Vagina (tissue), 2 donors: ENCODE measurements at regions not wholly inside any gene's neighbourhood (a gene's known extent, or its start where the extent isn't known, plus 50 kb on each side); places are given as distances from the start of the nearest gene placed in this dataset.

ENCODE experiments used
- DNase-seq, 2 donors: peaks; one replicate each; pipeline ENCODE4 v3.0.0-alpha.2; 2017; ENCODE audit errors: extremely low spot score in 2 of 2
- H3K27ac ChIP-seq: fragments of 200-600 bp; sonication (generic); one replicate; pipeline ENCODE4 v1.5.1; 2019
- H3K27me3 ChIP-seq: fragments of 200-600 bp; sonication (generic); one replicate; pipeline ENCODE4 v1.5.1; 2019
- H3K36me3 ChIP-seq, 2 donors: fragments of 200-600 bp; sonication (generic); one replicate each; pipeline ENCODE4 v1.5.1; 2017 to 2019
- H3K4me1 ChIP-seq: fragments of 200-600 bp; sonication (generic); one replicate; pipeline ENCODE4 v1.5.1; 2019
- H3K4me3 ChIP-seq, 2 donors: fragments of 200-600 bp; sonication (generic); 1 replicate in 1 of 2; 2 replicates in 1 of 2; pipeline ENCODE4 v1.5.1; 2016 to 2019
- H3K9me3 ChIP-seq: fragments of 200-600 bp; sonication (generic); one replicate; pipeline ENCODE4 v1.5.1; 2019
- CTCF ChIP-seq, 3 experiments: fragments of 450-650 bp in 2 of 3; fragments of 200-600 bp in 1 of 3; sonication (generic) in 1 of 3; IDR thresholded peaks; one replicate each; pipeline ENCODE4 v1.5.1; 2017 to 2019; ENCODE audit warnings: antibody characterized with exemption in 3 of 3, mild to moderate bottlenecking in 2 of 3, moderate library complexity in 2 of 3
- POLR2A ChIP-seq, 2 donors: fragments of 450-650 bp; IDR thresholded peaks; one replicate each; pipeline ENCODE4 v1.6.1; 2017; ENCODE audit warnings: antibody characterized with exemption in 2 of 2, mild to moderate bottlenecking in 2 of 2, moderate library complexity in 2 of 2
- POLR2AphosphoS5 ChIP-seq, 2 donors: sonication (generic); formaldehyde crosslinking; IDR thresholded peaks; one replicate each; pipeline ENCODE4 v1.9.0; 2017; ENCODE audit warnings: antibody characterized with exemption in 2 of 2, mild to moderate bottlenecking in 2 of 2, low read depth in 1 of 2; ENCODE audit not compliant: insufficient read depth in 1 of 2
- intact Hi-C: fragments of 100-400 bp; cut with DNase I; formaldehyde crosslinking; loops from one replicate; pipeline ENCODE4 v1.15.1; 2023

DNA sequence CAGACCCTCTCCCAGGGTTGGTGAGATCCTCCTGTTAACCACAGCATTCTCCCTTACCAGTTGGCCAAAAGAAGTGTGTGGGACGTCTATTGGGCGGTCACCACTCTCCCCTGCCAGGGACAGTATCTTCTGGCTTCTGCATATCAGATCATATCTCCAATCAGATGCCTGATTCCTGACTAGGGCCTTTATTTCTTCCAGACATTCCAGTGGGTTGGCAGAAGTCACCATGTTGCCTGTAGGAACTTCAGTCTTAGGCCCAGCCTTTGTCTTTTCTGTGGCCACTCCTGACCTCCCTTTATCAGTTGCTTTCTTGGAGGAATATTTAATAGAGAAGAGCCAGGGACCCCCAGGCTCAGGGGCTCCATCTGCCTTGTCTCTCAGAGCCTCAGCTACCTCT, 130.4 kb upstream of the F3 start:
- no peaks in the 10 kb centered on the region for H3K9me3 ChIP-seq
- no peak overlapping the region for H3K4me3 ChIP-seq
- H3K4me1 ChIP-seq: no peaks in the 10 kb centered on the region
- H3K27ac ChIP-seq: no peak overlapping the region
- intact Hi-C loops: no loop called here
- no peak for DNase-seq
- H3K27me3 ChIP-seq: no peaks in the 10 kb centered on the region
- H3K36me3 ChIP-seq: no peaks in the 10 kb centered on the region
- TF ChIP-seq POLR2A (IDR thresholded peaks at IDR 0.05) (no peak), CTCF (IDR thresholded peaks at IDR 0.05) (no peak), POLR2AphosphoS5 (IDR thresholded peaks at IDR 0.05; ENCODE audit: insufficient read depth in 1 of 2, low read depth in 1 of 2) (no peak)

DNA sequence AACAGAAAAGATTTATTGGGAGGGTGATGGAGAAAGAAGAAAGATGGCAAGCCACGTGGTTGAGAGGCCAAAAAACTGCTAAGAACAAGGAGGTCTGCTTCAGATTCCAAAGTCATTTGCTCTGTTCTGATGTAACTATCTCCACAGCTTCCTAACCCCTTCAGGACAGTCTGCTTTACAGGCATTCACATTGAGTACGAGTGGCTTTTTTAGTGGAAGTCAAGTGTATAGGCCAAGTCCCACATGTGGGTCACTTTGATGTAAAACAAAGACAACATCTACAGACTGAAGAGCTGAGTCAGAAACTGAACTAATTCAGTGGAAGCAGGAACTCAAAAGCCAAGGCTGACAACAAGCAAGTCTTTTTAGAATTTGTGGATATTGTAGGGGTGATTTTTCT, 128.7 kb upstream of the F3 start:
- no peak for TF ChIP-seq CTCF (IDR thresholded peaks at IDR 0.05)
- no peak for TF ChIP-seq POLR2A (IDR thresholded peaks at IDR 0.05)
- no peak for TF ChIP-seq POLR2AphosphoS5 (IDR thresholded peaks at IDR 0.05; ENCODE audit: insufficient read depth in 1 of 2, low read depth in 1 of 2)
- H3K9me3 ChIP-seq: no peaks in the 10 kb centered on the region
- H3K27ac ChIP-seq: no peak overlapping the region
- H3K27me3 ChIP-seq: no peaks in the 10 kb centered on the region
- DNase-seq: no peak
- H3K4me3 ChIP-seq: no peak overlapping the region
- H3K4me1 ChIP-seq: no peaks in the 10 kb centered on the region
- no peaks in the 10 kb centered on the region for H3K36me3 ChIP-seq
- intact Hi-C loops: no loop called here

GRCh38 chr1:94669198-94669597, 127.6 kb upstream of the F3 start:
- no peaks in the 10 kb centered on the region for H3K4me1 ChIP-seq
- H3K4me3 ChIP-seq: no peak overlapping the region
- H3K9me3 ChIP-seq: no peaks in the 10 kb centered on the region
- H3K36me3 ChIP-seq: no peaks in the 10 kb centered on the region
- no peak overlapping the region for H3K27ac ChIP-seq
- intact Hi-C loops: no loop called here
- no peaks in the 10 kb centered on the region for H3K27me3 ChIP-seq
- no peak for DNase-seq
- TF ChIP-seq POLR2AphosphoS5 (IDR thresholded peaks at IDR 0.05; ENCODE audit: insufficient read depth in 1 of 2, low read depth in 1 of 2): no peak
- TF ChIP-seq CTCF (IDR thresholded peaks at IDR 0.05): no peak
- no peak for TF ChIP-seq POLR2A (IDR thresholded peaks at IDR 0.05)

- Histone ChIP-seq H3K27ac (no peak overlapping the region), H3K4me1 (no peaks in the 10 kb centered on the region), H3K9me3 (no peaks in the 10 kb centered on the region), H3K27me3 (no peaks in the 10 kb centered on the region), H3K36me3 (no peaks in the 10 kb centered on the region), H3K4me3 (no peak overlapping the region)
- DNase-seq: no peak
- intact Hi-C loops: no loop called here
- no peak for TF ChIP-seq POLR2AphosphoS5 (IDR thresholded peaks at IDR 0.05; ENCODE audit: insufficient read depth in 1 of 2, low read depth in 1 of 2)
- TF ChIP-seq CTCF (IDR thresholded peaks at IDR 0.05): no peak
- no peak for TF ChIP-seq POLR2A (IDR thresholded peaks at IDR 0.05)
Measured at GRCh38 chr1:94668528-94668927, 127.0 kb upstream of the F3 start.

DNA sequence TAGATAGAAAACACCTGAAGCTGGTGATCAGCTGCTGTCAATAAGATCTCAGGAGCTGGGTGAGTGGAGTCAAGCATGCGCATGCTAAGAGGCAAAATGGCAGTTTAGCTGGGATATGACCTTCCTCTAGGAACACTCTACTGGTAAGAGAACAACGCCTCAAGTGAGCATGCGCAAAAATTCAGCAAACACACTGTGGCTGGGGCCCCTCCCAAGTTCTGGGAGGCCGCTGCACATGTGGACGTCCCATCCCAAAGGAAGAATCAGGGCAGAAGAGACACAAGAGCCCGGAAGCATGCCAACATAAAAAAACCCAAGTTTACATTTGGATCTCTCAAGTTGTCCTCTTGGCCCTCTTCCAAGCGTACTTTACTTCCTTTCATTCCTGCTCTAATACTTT, 126.3 kb upstream of the F3 start:
- H3K9me3 ChIP-seq: no peaks in the 10 kb centered on the region
- no peak overlapping the region for H3K27ac ChIP-seq
- no peak overlapping the region for H3K4me3 ChIP-seq
- DNase-seq: peak in 1 of 2 donors; percentile 79
- H3K4me1 ChIP-seq: no peaks in the 10 kb centered on the region
- no peaks in the 10 kb centered on the region for H3K27me3 ChIP-seq
- TF ChIP-seq POLR2AphosphoS5 (IDR thresholded peaks at IDR 0.05; ENCODE audit: insufficient read depth in 1 of 2, low read depth in 1 of 2): no peak
- TF ChIP-seq POLR2A (IDR thresholded peaks at IDR 0.05): no peak
- TF ChIP-seq CTCF (IDR thresholded peaks at IDR 0.05): no peak
- H3K36me3 ChIP-seq: no peaks in the 10 kb centered on the region
- intact Hi-C loops: no loop called here
